OCI-LY7 (cell line): ENCODE measurements at regions not wholly inside any gene's neighbourhood (a gene's known extent, or its start where the extent isn't known, plus 50 kb on each side); places are given as distances from the start of the nearest gene placed in this dataset.

ENCODE experiments used
- CTCF ChIP-seq: fragments of 200-600 bp; sonication (generic); conservative IDR thresholded peaks from 2 replicates; pipeline ENCODE4 v1.5.1; 2014; ENCODE audit warnings: mild to moderate bottlenecking, antibody characterized with exemption, low read length, moderate library complexity, mixed read lengths
- EZH2phosphoT487 ChIP-seq: fragments of 200-600 bp; sonication (generic); IDR thresholded peaks from 2 replicates; pipeline ENCODE4 v1.6.1; 2018; ENCODE audit warnings: low read depth, borderline replicate concordance, mild to moderate bottlenecking, mixed run types, antibody characterized with exemption, low read length, moderate library complexity, mixed read lengths

GRCh38 chr2:9697909-9698308 is 67.1 kb upstream of the YWHAQ start:
- TF ChIP-seq EZH2phosphoT487 (no peak), CTCF (no peak)
